ENCODE measurements at regions not wholly inside any gene's neighbourhood (a gene's known extent, or its start where the extent isn't known, plus 50 kb on each side); places are given as distances from the start of the nearest gene placed in this dataset.

GRCh38 chr1:24250224-24250623, 63.1 kb upstream of the IFNLR1 start:
- Histone ChIP-seq H2BK12ac (ENCODE audit: low read depth, low read length) (no peak overlapping the region), H3K56ac (replicated peaks; ENCODE audit: insufficient read length, low read depth, low read length) (no peak overlapping the region), H3K79me2 (ENCODE audit: control insufficient read depth in 1 of 2, insufficient read depth in 2 of 2, low read length in 2 of 2) (no peaks in the 10 kb centered on the region), H3K23ac (ENCODE audit: insufficient read length) (no peak overlapping the region), H2AK5ac (ENCODE audit: low read depth, low read length) (no peak overlapping the region), H3K14ac (ENCODE audit: insufficient read length) (no peak overlapping the region), H3K9ac (replicated peaks in 1 of 4; ENCODE audit: extremely low read depth in 1 of 4, low read depth in 3 of 4, low read length in 3 of 4) (no peak overlapping the region), H3K27ac (ENCODE audit: low read depth, low read length) (no peak overlapping the region), H3K36me3 (ENCODE audit: control insufficient read depth in 2 of 4, insufficient read depth in 4 of 4, low read length in 3 of 4) (no peaks in the 10 kb centered on the region), H4K91ac (replicated peaks; ENCODE audit: insufficient read length, low read length) (no peak overlapping the region), H3K18ac (ENCODE audit: extremely low read depth, low read length) (no peak overlapping the region), H3K23me2 (ENCODE audit: low read depth, low read length) (no peaks in the 10 kb centered on the region; the same call in 1 of the 2 replicates), H2BK20ac (ENCODE audit: low read length) (no peak overlapping the region), H3K4me1 (replicated peaks in 1 of 4; ENCODE audit: control insufficient read depth in 3 of 4, insufficient read depth in 4 of 4, low read length in 3 of 4) (no peaks in the 10 kb centered on the region; a peak in 1 of 7 replicates), H3K9me3 (ENCODE audit: insufficient read depth in 2 of 2, low read depth in 1 of 2, low read length in 1 of 2) (peaks cover 0 to 2% of the 10 kb centered on the region in 2 experiments; a peak in 1 of 4 replicates), H2AFZ (ENCODE audit: low read length) (no peak overlapping the region), H2BK5ac (ENCODE audit: low read depth, low read length) (no peak overlapping the region), H4K8ac (ENCODE audit: extremely low read depth, insufficient read depth, low read length) (no peak overlapping the region), H4K5ac (ENCODE audit: insufficient read length, low read depth, low read length) (no peak overlapping the region), H3K4me2 (ENCODE audit: insufficient read depth in 1 of 2, low read depth in 2 of 2, low read length in 2 of 2) (no peak overlapping the region), H3K4ac (replicated peaks; ENCODE audit: insufficient read length, low read depth, low read length) (no peak overlapping the region), H4K20me1 (replicated peaks in 1 of 2; ENCODE audit: control insufficient read depth in 1 of 2, insufficient read depth in 2 of 2, low read length in 2 of 2) (no peaks in the 10 kb centered on the region), H2BK15ac (ENCODE audit: low read length) (no peak overlapping the region), H3K79me1 (ENCODE audit: low read depth, low read length) (no peaks in the 10 kb centered on the region), H2BK120ac (replicated peaks; ENCODE audit: low read depth, low read length) (no peak overlapping the region), H3K27me3 (replicated peaks in 1 of 4; ENCODE audit: control insufficient read depth in 3 of 4, extremely low read depth in 1 of 4, insufficient read depth in 3 of 4, low read length in 3 of 4) (no peaks in the 10 kb centered on the region), H3K4me3 (ENCODE audit: extremely low read depth in 1 of 4, insufficient read depth in 2 of 4, low read depth in 3 of 4, low read length in 4 of 4) (no peak overlapping the region)
- POLR2A ChIA-PET (ENCODE audit: partially characterized antibody) = interaction anchor here (0.6 kb wide), 1 partner anchor 83 kb away, joined by 3 read pairs; no protein-coding TSS in a partner anchor
- no peak for FAIRE-seq
- CTCF ChIA-PET (ENCODE audit: partially characterized antibody) = interaction anchor here (1.3 to 1.7 kb wide), 3 partner anchors 48 to 142 kb away, joined by 3 to 7 read pairs (median 5); no protein-coding TSS in a partner anchor
- WGBS, 2 experiments (ENCODE audit: extremely low coverage in 1 of 2, insufficient coverage in 1 of 2, insufficient read length in 1 of 2, insufficient replicate concordance in 2 of 2, low coverage in 1 of 2, low lambda C conversion rate in 2 of 2, missing lambda C conversion rate in 1 of 2) = 90% methylated on average over 2 of the region's 2 CpGs; no CpG with 5 or more reads in 1 of the 2 experiments
- TF ChIP-seq RBBP5 (IDR thresholded peaks at IDR 0.05; ENCODE audit: borderline replicate concordance, low read depth, low read length) = no peak
- no peak for TF ChIP-seq MAFK (IDR thresholded peaks at IDR 0.05; ENCODE audit: low read depth, low read length)
- no peak for TF ChIP-seq TBP (IDR thresholded peaks at IDR 0.05; ENCODE audit: low read depth, low read length)
- no peak for TF ChIP-seq NRF1 (IDR thresholded peaks at IDR 0.05; ENCODE audit: low read depth, low read length)
- no peak for TF ChIP-seq BCL11A (IDR thresholded peaks at IDR 0.05; ENCODE audit: low read depth in 2 of 2, low read length in 2 of 2)
- TF ChIP-seq ASH2L (IDR thresholded peaks at IDR 0.05; ENCODE audit: low read length) = no peak
- TF ChIP-seq EP300 (IDR thresholded peaks at IDR 0.05; ENCODE audit: borderline replicate concordance in 1 of 2, low read depth in 2 of 2, low read length in 2 of 2) = no peak
- DNase-seq (ENCODE audit: low read depth in 1 of 2, low spot score in 2 of 2) = no peak

Data from H1 (cell line).